Brain microvascular endothelial cell (primary cell): ENCODE measurements at regions not wholly inside any gene's neighbourhood (a gene's known extent, or its start where the extent isn't known, plus 50 kb on each side); places are given as distances from the start of the nearest gene placed in this dataset.

ENCODE experiments used
- DNase-seq: peaks from one replicate; pipeline ENCODE4 v3.0.0-alpha.2; 2020
- H3K27ac ChIP-seq: fragments of 250-450 bp; sonication (Bioruptor Pico); 2 replicates; pipeline ENCODE4 v1.5.1; 2020; ENCODE audit warnings: mild to moderate bottlenecking, moderate library complexity
- H3K27me3 ChIP-seq: fragments of 250-450 bp; sonication (Bioruptor Pico); replicated peaks from 2 replicates; pipeline ENCODE4 v1.5.1; 2020; ENCODE audit warnings: mild to moderate bottlenecking
- H3K36me3 ChIP-seq: fragments of 250-450 bp; sonication (Bioruptor Pico); replicated peaks from 2 replicates; pipeline ENCODE4 v1.5.1; 2020; ENCODE audit warnings: mild to moderate bottlenecking
- H3K4me3 ChIP-seq: 2 replicates; pipeline ENCODE4 v1.5.1; 2011; ENCODE audit warnings: low read depth, mild to moderate bottlenecking, control low read depth, low read length, moderate library complexity
- in situ Hi-C: cut with HindIII; loops from 2 replicates; pipeline ENCODE4 v1.10.0; 2017; ENCODE audit warnings: low sequenced_read_pairs, low pct_ligation_motif_present
- TF ChIP-seq, protein P1 (sequence below): IDR thresholded peaks from 2 replicates; pipeline ENCODE4 v1.5.1; 2011; ENCODE audit warnings: low read depth, mild to moderate bottlenecking, moderate library complexity, low read length, control low read depth, inconsistent platforms; ENCODE audit errors: missing control alignments

- no peak for DNase-seq
- Histone ChIP-seq H3K27ac (no peak overlapping the region), H3K4me3 (no peak overlapping the region), H3K36me3 (no peaks in the 10 kb centered on the region), H3K27me3 (no peaks in the 10 kb centered on the region)
- TF ChIP-seq, protein P1, sequence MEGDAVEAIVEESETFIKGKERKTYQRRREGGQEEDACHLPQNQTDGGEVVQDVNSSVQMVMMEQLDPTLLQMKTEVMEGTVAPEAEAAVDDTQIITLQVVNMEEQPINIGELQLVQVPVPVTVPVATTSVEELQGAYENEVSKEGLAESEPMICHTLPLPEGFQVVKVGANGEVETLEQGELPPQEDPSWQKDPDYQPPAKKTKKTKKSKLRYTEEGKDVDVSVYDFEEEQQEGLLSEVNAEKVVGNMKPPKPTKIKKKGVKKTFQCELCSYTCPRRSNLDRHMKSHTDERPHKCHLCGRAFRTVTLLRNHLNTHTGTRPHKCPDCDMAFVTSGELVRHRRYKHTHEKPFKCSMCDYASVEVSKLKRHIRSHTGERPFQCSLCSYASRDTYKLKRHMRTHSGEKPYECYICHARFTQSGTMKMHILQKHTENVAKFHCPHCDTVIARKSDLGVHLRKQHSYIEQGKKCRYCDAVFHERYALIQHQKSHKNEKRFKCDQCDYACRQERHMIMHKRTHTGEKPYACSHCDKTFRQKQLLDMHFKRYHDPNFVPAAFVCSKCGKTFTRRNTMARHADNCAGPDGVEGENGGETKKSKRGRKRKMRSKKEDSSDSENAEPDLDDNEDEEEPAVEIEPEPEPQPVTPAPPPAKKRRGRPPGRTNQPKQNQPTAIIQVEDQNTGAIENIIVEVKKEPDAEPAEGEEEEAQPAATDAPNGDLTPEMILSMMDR, result no peak
- in situ Hi-C loops, result no loop called here
Observed at GRCh38 chr5:100004969-100005368, 530.2 kb upstream of the FAM174A start.

DNA sequence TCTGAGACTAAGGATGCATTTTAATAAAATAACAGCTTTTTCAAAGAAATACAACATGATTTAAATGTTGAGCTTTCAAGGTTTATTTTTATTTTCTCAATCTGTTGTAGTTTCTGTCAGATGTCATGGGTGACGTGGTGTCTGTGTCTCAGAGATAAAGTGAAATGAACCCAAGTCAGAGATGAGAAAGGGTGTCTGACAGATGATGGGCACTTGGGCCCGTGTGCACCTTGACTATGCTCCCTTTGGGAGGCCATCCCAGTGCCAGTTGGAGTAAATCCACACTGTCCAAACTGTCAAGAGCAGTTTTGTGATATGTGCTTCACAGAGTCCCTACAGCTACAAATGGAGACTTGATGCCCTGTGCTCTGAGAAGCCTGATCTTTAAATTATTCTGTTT is 536.9 kb upstream of the FAM174A start:
- no peak overlapping the region for H3K27ac ChIP-seq
- TF ChIP-seq, protein P1, result no peak
- no peak for DNase-seq
- H3K27me3 ChIP-seq, result no peaks in the 10 kb centered on the region
- no peak overlapping the region for H3K4me3 ChIP-seq
- in situ Hi-C loops, result no loop called here
- no peaks in the 10 kb centered on the region for H3K36me3 ChIP-seq

- Histone ChIP-seq H3K27ac (no peak overlapping the region), H3K4me3 (no peak overlapping the region), H3K27me3 (no peaks in the 10 kb centered on the region), H3K36me3 (no peaks in the 10 kb centered on the region)
- DNase-seq, result no peak
- TF ChIP-seq, protein P1, result no peak
- in situ Hi-C loops, result no loop called here
Observed at GRCh38 chr5:99995407-99995806, 539.8 kb upstream of the FAM174A start.

GRCh38 chr5:99973779-99974178 is 561.4 kb upstream of the FAM174A start:
- no peak for DNase-seq
- Histone ChIP-seq H3K4me3 (no peak overlapping the region), H3K36me3 (no peaks in the 10 kb centered on the region), H3K27ac (no peak overlapping the region), H3K27me3 (no peaks in the 10 kb centered on the region)
- in situ Hi-C loops, result no loop called here
- TF ChIP-seq, protein P1, result no peak

GRCh38 chr5:99955962-99956361 is 579.2 kb upstream of the FAM174A start:
- TF ChIP-seq, protein P1, result no peak
- no peaks in the 10 kb centered on the region for H3K27me3 ChIP-seq
- in situ Hi-C loops, result no loop called here
- H3K4me3 ChIP-seq, result no peak overlapping the region
- H3K36me3 ChIP-seq, result no peaks in the 10 kb centered on the region
- DNase-seq, result no peak
- no peak overlapping the region for H3K27ac ChIP-seq

GRCh38 chr5:99955006-99955405 is 580.2 kb upstream of the FAM174A start:
- no peak overlapping the region for H3K4me3 ChIP-seq
- in situ Hi-C loops, result no loop called here
- DNase-seq, result no peak
- TF ChIP-seq, protein P1, result no peak
- no peak overlapping the region for H3K27ac ChIP-seq
- no peaks in the 10 kb centered on the region for H3K36me3 ChIP-seq
- no peaks in the 10 kb centered on the region for H3K27me3 ChIP-seq
